Neutrophil (primary cell): ENCODE measurements at regions not wholly inside any gene's neighbourhood (a gene's known extent, or its start where the extent isn't known, plus 50 kb on each side); places are given as distances from the start of the nearest gene placed in this dataset.

Source experiments
- H3K27ac ChIP-seq: fragments of 200-600 bp; sonication (generic); 2 replicates; pipeline ENCODE4 v1.5.1; 2016; ENCODE audit warnings: mild to moderate bottlenecking, moderate library complexity
- H3K27me3 ChIP-seq: fragments of 200-600 bp; sonication (generic); 2 replicates; pipeline ENCODE4 v1.6.0; 2016; ENCODE audit warnings: mild to moderate bottlenecking
- H3K36me3 ChIP-seq: fragments of 200-600 bp; sonication (generic); 2 replicates; pipeline ENCODE4 v1.5.1; 2017
- H3K4me1 ChIP-seq, 2 experiments: fragments of 200-600 bp in 1 of 2; sonication (generic) in 1 of 2; 1 replicate in 1 of 2; 2 replicates in 1 of 2; pipeline versions ENCODE4 v1.5.1 to v1.6.1; 2013 to 2016; ENCODE audit warnings: low read depth in 1 of 2, low read length in 1 of 2, mild to moderate bottlenecking in 1 of 2, moderate library complexity in 1 of 2; ENCODE audit not compliant: control insufficient read depth in 1 of 2, insufficient read depth in 1 of 2
- H3K4me3 ChIP-seq, 2 experiments: fragments of 200-600 bp in 1 of 2; sonication (generic) in 1 of 2; 1 replicate in 1 of 2; 2 replicates in 1 of 2; pipeline ENCODE4 v1.5.1; 2013 to 2016; ENCODE audit warnings: low read depth in 1 of 2, low read length in 1 of 2, mild to moderate bottlenecking in 1 of 2, moderate library complexity in 1 of 2
- H3K9me3 ChIP-seq: fragments of 200-600 bp; sonication (generic); 2 replicates; pipeline ENCODE4 v1.5.1; 2016
- CTCF ChIP-seq: fragments of 200-600 bp; sonication (generic); IDR thresholded peaks from 2 replicates; pipeline ENCODE4 v1.5.1; 2016; ENCODE audit warnings: antibody characterized with exemption

- Histone ChIP-seq H3K9me3 (no peaks in the 10 kb centered on the region), H3K27ac (no peak overlapping the region), H3K4me1 (no peaks in the 10 kb centered on the region), H3K4me3 (no peak overlapping the region), H3K36me3 (no peaks in the 10 kb centered on the region), H3K27me3 (no peaks in the 10 kb centered on the region)
- no peak for TF ChIP-seq CTCF
These were observed 618.0 kb downstream of the CCER1 start for GRCh38 chr12:90337018-90337417.

DNA sequence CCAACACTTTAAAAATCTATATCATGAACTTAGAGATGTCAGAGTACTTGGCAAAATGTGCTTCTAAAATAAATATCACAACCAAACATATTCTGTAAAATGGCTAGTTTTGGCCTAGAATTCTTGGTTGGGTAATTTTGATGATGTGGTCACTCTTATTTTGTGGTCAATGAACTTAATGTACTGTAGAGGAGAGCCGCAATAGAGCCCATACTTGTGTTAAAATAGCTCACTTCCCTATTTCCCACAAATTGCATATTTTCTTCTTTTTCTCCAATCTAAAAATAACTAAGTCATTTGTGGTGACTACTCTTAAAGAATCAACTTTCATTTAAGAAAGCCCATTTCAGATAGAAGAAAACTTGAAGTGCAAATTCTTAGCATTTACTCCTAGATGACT lies 619.4 kb downstream of the CCER1 start:
- Histone ChIP-seq H3K9me3 (no peaks in the 10 kb centered on the region), H3K4me1 (no peaks in the 10 kb centered on the region), H3K27me3 (no peaks in the 10 kb centered on the region), H3K4me3 (no peak overlapping the region), H3K36me3 (no peaks in the 10 kb centered on the region), H3K27ac (no peak overlapping the region)
- TF ChIP-seq CTCF, result no peak

DNA sequence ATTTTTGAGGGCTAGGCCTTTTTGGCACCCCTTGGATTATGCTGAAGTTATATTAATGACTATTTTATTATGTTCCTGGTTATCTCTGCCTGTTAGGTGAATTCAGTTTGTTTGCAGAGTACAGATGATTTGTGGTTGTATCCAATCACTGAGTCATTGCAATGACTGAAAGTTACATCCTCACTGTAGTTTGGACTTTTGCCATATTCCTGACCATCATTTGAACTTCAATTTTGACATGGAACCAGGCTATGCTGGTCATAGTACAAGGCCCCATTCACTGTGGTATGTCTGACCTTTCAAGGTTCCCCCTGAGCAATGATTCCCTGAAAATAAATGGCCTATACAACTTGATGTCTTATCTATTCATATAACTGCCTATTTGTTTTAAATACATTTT lies 621.0 kb downstream of the CCER1 start:
- no peak for TF ChIP-seq CTCF
- H3K36me3 ChIP-seq, result no peaks in the 10 kb centered on the region
- H3K4me3 ChIP-seq, result no peak overlapping the region
- H3K27ac ChIP-seq, result no peak overlapping the region
- no peaks in the 10 kb centered on the region for H3K9me3 ChIP-seq
- H3K4me1 ChIP-seq, result no peaks in the 10 kb centered on the region
- H3K27me3 ChIP-seq, result no peaks in the 10 kb centered on the region

DNA sequence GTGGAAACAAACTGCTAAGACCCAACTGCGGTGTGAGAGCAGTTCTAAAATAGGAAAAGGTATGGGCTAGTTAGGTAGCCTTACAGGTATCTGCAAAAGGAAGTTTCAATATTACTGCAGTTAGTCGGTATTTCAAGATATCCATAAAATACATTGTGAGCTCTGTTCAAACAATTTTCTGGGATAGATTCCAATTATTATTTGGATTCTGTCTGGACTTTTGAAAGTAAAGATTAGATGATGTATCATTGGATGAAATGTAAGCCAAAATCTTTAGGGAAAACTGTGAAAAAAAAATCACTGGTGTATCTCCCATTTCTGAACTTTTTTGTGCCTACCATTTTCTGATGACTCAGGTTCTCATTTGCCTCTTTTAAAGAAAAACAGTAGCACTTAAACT lies 621.6 kb downstream of the CCER1 start:
- no peaks in the 10 kb centered on the region for H3K27me3 ChIP-seq
- no peak for TF ChIP-seq CTCF
- no peaks in the 10 kb centered on the region for H3K9me3 ChIP-seq
- H3K4me1 ChIP-seq, result no peaks in the 10 kb centered on the region
- no peaks in the 10 kb centered on the region for H3K36me3 ChIP-seq
- H3K4me3 ChIP-seq, result no peak overlapping the region
- no peak overlapping the region for H3K27ac ChIP-seq

GRCh38 chr12:90331821-90332220 lies 623.2 kb downstream of the CCER1 start:
- TF ChIP-seq CTCF, result no peak
- Histone ChIP-seq H3K27me3 (no peaks in the 10 kb centered on the region), H3K4me3 (no peak overlapping the region), H3K4me1 (no peaks in the 10 kb centered on the region), H3K9me3 (no peaks in the 10 kb centered on the region), H3K36me3 (no peaks in the 10 kb centered on the region), H3K27ac (no peak overlapping the region)

DNA sequence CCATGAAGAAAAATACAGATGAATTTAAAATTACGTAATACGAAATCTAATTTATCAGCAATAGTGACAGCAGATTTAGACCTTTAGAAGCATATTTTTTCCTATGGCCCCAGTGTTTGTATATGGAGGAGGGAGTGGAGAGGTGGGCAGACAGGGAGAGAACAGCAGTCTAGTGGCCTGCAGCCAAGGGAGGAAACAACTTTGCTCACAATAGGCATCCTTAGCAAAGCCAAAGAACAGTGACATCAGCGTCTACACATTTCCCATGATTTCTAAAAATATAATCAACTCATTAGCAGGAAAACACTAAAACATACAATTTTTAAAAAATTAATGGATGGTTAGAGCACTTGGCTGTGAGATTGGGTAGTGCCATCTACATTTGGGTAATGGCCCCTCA lies 622.6 kb upstream of the ATP2B1 start:
- no peaks in the 10 kb centered on the region for H3K27me3 ChIP-seq

More for the DNA sequence above, 622.6 kb upstream of the ATP2B1 start:
- H3K27ac ChIP-seq, result no peak overlapping the region
- TF ChIP-seq CTCF, result no peak
- H3K4me1 ChIP-seq, result no peaks in the 10 kb centered on the region
- H3K4me3 ChIP-seq, result no peak overlapping the region
- H3K36me3 ChIP-seq, result no peaks in the 10 kb centered on the region
- no peaks in the 10 kb centered on the region for H3K9me3 ChIP-seq
